CD4-positive, alpha-beta T cell treated with Interferon gamma for 1 hour (primary cell): ENCODE measurements at regions not wholly inside any gene's neighbourhood (a gene's known extent, or its start where the extent isn't known, plus 50 kb on each side); places are given as distances from the start of the nearest gene placed in this dataset.
A peak's percentile ranks its signal among the peaks of the same experiment; 100 is the strongest.

Experiments
- DNase-seq: peaks from one replicate; pipeline ENCODE4 v3.0.0-alpha.2; 2020

DNA sequence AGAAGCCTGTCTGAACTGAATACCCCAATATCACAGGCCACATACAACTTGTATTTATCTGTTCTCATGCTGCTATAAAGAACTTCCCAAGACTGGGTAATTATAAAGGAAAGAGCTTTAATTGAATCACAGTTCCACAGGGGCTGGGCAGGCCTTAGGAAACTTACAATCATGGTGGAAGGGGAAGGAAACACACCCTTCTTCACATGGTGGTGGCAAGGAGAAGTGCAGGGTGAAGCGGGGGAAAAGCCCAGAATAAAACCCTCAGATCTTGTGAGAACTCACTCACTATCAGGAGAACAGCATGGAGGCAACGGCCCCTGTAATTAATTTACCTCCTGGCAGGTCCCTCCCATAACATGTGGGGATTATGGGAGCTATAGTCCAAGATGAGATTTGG is 50.3 kb upstream of the FNDC1 start:
- no peak for DNase-seq

DNA sequence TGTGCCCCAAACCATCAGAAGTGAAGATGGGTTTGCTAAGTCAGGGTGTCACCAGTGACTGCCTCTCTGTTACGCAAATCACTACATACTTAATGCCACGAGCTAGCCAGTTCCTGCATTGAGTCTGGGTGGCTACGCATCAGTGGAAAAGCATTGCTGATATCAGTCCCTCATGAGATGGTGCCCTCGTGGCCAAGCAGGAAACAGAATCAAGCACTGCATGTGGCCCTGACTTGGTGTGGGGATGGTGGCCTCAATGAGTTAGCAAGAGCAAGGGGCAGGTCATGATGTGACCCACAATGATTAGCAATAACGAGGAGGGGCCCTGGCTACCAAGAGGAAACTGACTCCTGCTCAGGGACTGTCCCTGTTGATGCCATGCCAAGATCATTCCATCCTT is 51.6 kb upstream of the FNDC1 start:
- peak; percentile 78 for DNase-seq

DNA sequence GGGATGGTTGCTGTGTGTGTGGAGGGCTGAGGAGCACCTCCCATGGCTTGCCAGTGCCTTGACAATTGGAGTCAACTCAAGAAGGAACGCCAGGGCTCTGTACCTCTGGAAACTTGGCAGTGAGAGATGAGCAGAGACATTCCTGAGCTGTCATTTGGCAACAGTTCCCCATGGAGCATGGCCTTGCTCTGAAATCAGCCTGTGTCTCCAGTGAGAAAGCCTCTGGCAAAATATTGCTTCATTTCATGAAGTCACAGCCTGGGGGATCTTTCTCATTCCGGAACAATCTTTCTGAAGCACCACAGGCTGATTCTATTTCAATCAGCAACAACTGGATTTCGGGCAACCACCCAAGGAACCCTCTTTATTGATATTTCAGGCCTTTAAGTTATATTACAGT is 52.2 kb upstream of the FNDC1 start:
- DNase-seq, result no peak

DNA sequence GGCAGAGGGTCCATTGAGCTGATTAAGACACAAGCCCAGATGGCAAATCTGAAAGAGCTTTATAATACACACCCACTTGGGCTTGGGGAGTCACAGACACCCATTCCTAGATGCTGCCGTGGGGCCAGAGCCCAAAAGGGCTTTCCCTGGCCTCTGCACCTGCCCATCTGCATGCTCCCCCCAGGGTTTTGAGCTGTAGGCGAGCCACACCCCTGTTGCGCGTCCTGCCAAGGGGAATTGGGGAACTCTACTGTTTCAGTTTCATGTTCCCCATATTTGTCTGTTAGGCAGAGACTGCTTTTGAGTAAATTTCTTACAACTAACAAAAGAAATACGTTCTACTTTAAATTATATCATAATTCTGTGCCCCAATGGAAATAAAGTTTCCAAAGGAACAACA is 52.9 kb upstream of the FNDC1 start:
- DNase-seq, result peak; percentile 83

DNA sequence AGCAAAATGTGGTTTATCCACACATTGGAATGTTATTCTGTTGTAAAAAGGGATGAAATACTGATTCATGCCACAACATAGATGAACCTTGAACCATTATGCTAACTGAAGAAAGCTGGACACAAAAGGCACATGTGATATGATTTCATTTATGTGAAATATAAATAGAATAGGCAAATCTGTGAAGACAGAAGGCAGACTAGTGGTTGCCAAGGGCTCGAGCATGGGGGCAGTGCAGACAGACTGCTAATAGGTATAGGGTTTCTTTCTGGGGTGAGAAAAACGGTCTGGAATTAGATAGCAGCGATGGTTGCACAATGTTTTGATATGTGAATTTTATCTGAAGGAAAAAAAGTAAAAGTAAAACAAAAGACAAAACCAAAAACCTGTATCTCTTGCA is 54.6 kb upstream of the FNDC1 start:
- DNase-seq, result no peak

DNA sequence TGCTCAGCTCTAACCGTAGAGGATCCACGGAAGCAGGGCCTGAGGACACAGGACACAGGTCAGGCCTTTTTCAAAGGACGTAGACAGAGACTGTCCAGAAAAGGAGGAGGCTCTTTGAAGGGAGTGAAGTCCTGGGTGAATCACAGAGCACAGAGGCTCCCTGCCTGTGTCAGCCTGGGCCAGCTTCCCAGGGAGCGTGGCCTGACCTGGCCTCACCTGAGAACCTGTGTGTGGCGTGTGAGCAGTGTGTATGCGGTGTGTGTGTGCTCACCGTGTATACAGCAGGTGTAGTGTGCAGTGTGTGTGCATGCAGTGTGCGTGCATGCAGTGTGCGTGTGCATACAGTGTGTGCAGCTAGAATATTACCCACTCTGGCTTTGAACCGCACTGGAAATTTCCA is 56.0 kb upstream of the FNDC1 start:
- no peak for DNase-seq

DNA sequence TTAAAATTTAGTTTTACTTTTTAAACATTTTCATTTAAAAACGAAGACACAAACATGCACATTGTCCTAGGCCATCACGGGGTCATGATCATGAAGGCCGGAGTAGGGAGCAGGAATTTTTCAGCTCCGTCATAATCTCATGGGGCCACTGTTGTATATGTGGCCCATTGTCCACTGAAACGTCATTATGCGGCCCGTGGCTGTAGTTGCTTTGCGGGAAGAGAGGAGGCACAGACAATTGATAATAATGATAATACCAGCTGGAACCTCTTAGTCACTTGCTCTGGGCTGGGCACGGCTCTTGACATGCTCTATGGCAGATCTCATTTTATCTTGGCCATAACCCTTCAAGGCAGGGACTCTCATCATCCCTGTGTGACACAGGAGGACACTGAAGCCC is 56.5 kb upstream of the FNDC1 start:
- no peak for DNase-seq

DNA sequence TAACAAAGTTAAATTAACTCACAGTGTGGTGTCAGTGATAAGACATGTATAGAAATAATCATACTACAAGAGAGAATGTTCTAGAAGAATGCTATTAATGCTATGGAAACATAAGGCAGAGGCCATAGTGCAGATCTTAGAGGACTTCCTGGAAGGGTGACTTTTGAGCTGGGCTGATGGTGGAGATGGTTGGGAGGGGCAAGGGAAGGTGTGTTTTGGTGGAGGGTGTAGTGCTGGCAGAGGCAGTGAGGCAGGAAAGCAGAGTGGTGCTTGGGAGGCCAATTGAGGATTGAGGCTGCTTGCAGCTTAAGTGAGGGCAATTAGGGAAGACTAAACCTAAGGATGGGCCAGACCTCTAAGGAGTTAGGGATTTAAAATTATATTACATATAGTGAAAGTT is 58.5 kb upstream of the FNDC1 start:
- no peak for DNase-seq

DNA sequence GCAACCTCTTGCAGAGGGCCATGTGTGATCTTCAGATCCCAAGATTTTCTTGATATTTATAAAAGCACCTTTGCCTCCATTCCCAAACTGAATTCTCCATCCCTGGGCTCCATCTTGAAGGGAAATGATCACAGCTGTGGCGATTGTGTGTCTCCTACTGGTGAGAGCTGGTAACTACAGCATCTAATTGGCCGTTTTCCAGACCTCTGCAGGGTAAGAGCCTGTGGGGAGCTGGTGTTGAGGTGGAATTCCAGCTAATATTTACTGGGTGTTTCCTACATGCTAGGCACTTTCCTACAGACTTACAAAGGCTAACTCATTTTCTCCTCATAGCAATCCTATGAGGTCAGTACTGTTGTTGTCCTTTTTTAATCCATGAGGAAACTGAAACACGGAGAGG is 59.2 kb upstream of the FNDC1 start:
- no peak for DNase-seq

DNA sequence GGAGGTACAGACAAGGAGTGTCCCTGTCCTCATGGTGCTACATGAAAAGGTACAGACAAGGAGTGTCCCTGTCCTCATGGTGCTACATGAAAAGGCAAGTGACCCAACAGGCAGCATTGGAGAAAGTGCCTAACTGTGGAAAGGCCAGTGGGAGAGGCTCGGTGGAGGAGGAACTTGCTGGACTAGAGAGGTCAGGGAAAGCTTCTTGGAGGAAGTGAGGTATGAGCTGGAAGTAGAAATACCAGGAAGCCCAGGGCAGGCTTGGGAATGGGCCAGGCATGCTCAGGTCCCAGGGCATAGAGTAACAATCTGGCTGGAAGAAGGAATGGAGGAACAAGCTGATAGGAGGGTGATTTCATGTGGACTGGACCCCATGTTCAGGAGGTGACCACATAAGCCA is 59.8 kb upstream of the FNDC1 start:
- DNase-seq, result no peak

DNA sequence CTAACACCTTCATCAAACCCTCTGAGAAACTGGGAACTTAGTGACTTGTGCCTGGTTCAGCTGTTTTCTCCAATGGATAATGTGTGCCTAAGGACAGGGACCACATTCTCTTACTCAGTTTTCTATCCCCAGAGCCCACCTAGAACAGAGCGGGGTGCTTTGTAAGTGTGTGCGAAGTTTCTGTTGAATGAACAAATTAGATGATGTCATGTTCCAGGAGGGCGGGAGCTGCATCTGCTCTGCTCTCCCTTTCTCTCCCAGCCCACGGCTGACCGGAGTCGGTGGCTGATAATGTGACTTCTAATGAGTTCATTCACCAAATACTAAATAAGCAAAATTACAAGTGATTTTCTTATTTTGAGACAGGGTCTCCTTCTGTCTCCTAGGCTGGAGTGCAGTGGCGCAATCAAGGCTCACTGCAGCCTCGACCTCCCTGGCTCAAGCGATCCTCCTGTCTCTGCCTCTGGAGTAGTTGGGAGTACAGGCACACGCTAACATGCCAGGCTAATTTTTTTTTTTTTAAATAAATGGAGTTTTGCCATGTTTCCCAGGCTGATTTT is 60.7 kb upstream of the FNDC1 start:
- no peak for DNase-seq

DNA sequence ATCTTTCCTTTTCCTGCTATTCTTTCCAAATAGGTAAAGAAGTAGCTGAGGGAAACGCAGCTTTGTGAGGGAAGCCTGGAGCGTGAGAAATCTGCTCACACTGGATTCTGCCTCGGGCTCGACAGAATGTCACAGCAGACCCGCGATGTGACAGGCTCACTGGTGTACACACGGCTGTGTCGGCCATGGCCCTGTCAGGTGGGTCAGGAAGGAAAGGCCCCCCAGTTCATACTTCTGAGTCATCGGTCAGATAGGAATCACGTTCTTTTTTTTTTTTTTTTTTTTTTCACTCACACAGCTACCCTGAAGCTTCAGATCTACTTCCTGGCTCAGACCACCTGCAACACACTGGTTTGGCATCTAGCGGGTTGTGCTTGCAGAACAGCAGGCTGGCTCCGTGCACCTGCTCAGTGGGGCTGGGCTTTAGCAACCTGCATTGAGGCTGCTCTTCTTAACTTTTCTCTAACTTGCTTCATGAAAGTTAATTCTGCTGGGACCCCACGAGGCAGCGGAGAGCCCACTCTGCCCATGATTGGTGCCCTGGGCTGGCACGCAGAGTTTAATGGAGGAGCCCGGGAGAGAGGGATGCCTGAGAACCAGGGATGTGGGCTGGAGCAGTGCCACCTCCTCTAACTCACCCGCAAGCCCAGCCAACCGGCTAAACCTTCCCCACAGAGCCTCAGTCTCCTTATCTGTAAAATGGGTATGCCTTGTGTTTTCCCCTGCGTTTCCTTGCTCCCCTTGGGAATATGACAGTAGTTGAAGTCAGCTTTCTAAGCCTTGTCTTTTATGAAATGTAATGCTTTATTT is 61.5 kb upstream of the FNDC1 start:
- peak; percentile 82 for DNase-seq

DNA sequence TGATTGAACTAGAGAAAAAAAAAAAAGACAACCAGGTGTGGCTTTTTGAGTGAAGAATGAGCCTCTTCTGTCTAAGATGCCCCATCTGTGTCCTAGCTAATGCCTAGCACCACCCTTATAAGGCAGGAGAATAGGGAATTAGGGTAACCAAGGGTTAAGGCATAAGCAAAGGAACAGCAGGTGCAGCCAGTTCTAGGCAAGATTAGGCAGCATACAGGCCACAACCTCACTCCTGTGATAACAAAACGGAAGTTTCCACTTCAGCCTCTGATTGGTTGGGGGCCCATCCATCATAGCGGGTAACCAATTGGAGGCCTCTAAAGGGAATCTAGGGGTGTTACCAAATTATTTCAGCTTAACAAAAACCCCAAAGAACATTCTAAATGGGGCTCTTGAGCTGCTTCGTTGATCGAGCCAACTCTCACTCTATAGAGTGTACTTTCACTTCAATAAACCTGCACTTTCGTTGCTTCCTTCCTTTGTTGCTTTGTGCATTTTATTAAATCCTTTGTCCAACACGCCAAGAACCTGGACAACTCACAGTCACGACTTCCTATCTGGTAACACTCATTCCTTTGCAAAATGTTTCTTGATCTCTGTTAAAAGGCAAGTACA is 61.9 kb upstream of the TAGAP start:
- peak; percentile 88 for DNase-seq

DNA sequence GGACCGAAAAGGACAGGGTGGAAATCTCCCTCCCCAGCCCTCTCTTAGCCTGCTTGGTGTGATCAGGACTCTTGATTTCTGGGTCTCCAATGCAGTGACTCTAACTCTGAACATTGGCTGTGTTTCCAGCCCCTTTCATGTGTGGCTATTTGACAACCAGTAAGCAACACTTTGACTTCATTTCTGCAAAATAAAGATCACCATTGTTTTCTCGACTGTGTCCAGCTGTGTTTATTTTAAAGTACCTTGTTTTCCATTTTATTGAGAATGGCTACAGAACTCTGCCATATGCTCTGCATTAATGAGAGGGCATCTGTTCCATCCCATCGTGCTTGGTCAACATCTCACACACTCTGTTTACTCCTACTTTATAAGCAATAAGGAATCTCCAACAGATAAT is 60.9 kb upstream of the TAGAP start:
- no peak for DNase-seq

DNA sequence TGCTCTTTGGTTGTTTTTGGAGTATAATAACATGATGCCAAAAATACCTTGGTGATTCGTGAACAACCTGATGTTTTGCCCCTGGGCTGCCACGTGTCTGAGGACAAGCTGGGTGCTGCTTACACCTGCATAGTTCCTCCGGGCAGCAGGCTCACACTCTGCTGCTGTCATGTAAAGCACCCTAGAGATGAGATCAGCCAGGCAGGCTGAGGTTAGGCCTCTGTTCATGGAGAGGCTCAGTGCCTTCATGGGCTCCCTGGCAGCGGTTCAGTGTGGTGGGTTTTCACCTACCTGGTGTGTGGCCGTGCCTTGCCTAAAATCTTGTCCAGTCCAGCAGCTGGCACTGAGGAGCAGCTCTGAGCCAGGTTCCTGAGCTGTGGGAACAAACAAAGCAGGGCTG is 60.1 kb upstream of the TAGAP start:
- peak; percentile 79 for DNase-seq

DNA sequence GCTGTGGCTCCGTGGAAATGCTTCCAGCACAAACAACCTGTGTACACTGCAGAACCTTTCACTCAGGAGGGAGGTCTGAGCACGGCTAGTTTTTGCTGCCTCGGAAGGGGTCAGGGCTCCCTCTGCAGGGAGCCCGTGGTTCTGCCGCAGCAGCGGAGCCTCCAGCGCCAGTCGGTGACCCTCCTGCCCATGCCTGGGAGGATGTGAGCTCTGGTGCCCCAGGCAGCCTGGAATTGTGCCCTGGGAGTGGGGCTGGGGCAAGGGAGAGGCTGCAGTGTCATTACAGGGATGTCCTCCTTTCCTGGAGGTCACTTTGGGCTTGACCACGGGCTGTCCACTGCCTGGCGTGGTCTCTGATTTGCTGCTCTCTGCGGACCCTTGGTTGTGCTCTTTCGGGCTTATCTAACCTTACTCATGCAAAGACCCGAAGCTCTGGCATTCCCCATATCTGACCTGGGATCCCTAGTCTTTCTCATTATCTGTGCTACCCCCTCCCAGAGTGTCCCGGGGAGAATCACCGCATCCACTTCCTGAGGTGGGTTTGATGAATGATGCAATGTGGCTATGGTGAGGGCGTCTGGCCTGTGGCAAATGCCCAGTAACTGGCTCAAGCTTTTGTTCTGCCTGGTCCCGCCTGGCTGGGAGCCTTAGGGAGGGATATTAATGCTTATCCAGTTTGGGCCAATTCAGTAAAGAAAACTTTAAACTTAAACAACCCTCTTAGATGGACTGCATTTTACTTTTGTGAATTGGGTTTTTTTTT is 59.6 kb upstream of the TAGAP start:
- DNase-seq, result peak; percentile 85

DNA sequence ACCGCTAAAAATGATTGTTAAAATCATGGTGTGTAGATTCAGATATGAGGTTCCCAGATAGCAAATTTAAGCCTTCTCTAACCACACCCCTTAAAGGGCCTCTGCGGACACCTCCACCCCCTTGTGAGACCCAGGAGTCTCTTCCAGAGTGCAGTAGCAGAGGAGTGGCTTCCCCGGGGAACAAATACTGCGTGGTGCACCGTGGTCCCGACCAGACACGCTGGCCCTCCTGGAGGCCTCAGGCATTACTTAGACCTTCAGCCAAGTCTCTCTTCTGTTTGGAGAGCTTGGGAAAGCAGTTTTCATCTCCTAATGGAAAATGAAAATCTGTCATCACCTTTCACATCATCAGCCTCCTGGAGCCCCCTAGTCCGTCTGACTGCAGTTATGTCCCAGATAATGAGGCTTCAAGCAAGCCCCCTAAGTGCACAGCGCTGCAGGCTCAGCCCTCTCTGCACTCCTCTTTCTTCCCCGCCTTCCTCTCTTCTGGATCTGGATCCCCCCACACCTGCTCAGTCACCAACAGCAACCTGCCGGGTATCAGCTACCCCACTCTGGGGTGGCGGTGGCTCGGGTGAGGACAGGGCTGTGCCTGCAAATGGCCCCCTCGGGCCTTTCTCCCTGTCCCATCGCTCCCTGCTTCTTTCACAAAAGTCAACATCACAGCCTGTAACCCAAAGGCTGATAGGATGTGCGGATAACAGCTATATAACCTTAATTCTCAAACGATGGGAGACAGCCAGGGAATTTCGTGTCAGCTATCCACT is 58.8 kb upstream of the TAGAP start:
- no peak for DNase-seq

DNA sequence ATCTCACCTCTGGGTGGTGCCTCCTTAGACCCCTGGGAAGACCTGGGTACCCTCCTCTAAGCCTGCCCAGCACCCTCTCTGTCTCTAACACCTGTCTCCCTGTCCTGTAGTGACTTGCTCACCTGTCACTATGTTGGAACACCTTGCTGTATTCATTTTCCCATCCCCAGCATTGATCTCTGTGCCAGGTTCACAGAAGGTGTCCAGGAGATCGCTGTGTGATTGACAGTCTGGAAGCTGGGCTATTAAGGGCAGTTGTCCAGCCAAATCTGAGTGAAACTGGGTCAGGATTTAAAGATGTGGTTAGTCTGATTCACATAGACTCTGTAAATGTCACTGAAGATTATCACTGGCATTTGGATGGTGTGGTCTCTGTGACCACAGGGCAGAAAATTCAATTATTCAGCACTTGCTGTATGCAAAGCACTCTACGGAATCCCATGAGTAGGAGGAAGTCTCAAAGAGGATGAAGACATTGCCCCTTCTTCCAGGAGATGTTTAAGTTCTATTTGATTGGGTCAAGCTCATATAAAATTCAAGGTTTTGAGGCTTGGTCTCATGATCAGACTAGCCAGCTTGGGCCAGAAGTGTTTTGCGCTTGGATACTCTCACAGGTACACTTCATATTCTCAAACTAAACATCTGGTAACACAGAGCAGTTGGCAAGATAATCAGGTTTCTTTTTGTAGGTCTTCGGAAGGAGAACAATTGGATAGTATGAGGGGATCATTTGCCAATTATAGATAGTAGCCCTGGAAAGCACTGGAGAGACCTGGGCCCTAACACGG is 57.8 kb upstream of the TAGAP start:
- no peak for DNase-seq

DNA sequence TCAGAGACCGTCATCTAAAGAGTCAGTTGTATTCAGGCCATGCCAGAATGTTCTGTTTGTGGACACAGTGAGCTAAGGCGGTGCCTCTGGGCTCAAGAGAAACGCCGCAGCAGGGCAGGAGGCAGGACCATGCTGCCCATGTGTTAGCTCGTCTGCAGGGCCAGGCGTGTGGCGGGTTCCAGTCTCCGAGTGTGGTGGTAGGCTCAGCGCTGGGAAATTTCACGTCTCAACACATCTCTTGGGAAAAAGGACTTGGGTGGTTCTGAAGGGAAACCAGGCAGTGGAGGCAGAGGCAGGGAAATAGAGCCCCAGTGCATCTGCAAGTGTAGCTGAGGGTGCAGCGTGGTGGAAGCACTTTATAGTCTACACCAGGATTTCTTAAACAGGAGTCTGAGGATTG is 56.9 kb upstream of the TAGAP start:
- DNase-seq, result no peak

DNA sequence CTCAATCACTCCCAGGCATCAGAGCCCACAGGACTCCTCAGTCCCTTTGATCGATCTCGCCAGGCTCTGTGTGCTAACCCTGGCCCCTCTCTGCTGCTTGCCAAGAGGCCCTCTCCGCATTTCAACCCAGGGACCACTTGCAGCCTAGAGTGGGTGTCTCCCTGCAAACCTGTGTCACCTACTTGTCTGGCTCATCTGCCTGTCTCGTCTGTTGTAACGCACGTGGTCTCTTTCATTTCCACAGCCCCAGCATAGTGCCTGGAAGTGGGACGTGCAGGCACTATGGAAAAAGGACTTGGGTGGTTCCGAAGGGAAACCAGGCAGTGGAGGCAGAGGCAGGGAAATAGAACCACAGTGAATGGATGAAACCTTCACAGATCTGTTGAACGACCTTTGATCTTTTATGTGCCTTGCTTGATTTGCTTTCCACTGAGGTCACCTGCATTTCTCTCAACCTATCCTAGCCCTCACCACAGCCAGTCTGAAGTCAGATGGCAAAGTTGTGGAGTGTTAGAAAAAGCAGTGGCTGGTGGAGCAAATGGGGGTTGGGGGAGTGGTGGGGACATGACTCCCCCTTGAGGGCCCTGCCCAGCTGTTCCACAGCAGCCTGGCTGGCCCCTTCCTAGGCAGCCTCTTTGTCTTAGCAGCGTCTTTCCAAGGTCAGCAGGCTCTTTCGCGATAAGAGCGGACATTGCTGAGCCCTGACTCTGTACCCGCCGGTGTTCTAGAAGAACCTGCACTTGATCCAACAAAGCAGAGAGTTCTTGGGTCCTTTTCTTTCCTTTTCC is 55.8 kb upstream of the TAGAP start:
- DNase-seq, result no peak

DNA sequence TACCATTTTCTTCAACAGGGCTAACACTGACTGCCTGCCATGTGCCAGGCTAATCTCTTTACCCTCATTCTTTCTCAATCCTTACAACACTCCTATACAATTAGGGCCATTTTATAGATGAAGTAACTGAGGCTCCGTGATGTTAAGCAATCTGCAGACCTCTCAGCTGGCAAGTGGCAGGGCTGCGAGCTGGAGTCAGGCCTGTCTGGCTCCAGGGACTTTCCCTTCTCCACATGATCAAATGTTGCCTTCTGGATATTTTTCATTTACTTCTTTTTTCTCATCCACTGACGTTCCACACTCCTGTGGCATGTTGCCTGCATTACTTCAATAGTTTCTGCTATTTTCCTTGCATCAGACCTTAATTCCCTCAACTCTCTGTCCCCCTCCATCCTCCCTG is 55.2 kb upstream of the TAGAP start:
- DNase-seq, result no peak
